ENCODE measurements at regions not wholly inside any gene's neighbourhood (a gene's known extent, or its start where the extent isn't known, plus 50 kb on each side); places are given as distances from the start of the nearest gene placed in this dataset.

DNA sequence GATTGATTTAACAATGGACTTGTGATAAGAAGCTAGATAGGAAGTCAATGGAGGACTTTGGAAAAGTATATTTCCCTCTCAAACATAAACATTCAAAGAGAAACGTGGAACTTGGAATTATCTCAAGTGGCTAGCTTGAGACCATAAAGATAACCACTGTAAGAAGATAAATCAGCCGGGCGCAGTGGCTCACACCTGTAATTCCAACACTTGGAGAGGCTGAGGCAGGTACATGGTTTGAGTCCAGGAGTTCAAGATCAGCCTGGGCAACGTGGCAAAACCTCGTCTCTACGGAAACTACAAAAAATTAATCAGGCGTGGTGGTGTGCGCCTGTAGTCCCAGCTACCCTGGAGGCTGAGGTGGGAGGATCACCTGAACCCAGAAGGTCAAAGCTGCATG lies 405.9 kb upstream of the ACVR2A start:
- CTCF ChIA-PET: no interaction called here
- BruUV-seq (replicated peaks): no TSS peak
- H3K4me2 ChIP-seq: no peak overlapping the region

DNA sequence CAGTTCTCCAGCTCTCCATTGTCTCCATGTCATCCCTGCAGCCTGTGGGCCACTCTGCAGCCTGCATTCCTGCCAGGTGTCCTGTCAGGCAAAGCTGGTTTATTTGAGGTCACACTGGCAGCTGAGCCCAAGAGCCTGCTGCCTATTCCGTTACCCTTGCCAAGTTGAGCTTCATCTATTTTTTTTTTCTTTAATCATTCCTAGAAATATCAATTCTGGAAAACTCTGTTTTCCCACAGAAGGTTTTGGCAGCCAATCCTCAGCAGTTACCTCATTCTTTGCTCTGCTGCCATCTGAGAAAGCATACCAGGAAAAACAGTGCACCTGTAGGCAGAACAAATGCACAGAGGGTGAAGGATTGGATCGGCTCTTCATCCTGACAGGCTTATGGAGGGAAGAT lies 411.0 kb upstream of the ACVR2A start:
- Histone ChIP-seq H2AFZ (no peak overlapping the region), H3K9me2 (ENCODE audit: insufficient read depth) (no peaks in the 10 kb centered on the region), H4K20me1 (ENCODE audit: insufficient read depth) (no peaks in the 10 kb centered on the region), H3K79me2 (ENCODE audit: low read depth) (no peaks in the 10 kb centered on the region), H3F3A (ENCODE audit: insufficient read depth, low read depth) (no peaks in the 10 kb centered on the region), H3K4me2 (no peak overlapping the region), H3K9me3 (ENCODE audit: insufficient read depth, low read depth) (no peaks in the 10 kb centered on the region), H3K4me3 (no peak overlapping the region), H3K27me3 (ENCODE audit: insufficient read depth, low read depth) (no peaks in the 10 kb centered on the region), H3K36me3 (ENCODE audit: low read depth) (no peaks in the 10 kb centered on the region), H3K27ac (no peak overlapping the region), H3K4me1 (replicated peaks; ENCODE audit: insufficient read depth) (no peaks in the 10 kb centered on the region)
- TF ChIP-seq, protein P1, sequence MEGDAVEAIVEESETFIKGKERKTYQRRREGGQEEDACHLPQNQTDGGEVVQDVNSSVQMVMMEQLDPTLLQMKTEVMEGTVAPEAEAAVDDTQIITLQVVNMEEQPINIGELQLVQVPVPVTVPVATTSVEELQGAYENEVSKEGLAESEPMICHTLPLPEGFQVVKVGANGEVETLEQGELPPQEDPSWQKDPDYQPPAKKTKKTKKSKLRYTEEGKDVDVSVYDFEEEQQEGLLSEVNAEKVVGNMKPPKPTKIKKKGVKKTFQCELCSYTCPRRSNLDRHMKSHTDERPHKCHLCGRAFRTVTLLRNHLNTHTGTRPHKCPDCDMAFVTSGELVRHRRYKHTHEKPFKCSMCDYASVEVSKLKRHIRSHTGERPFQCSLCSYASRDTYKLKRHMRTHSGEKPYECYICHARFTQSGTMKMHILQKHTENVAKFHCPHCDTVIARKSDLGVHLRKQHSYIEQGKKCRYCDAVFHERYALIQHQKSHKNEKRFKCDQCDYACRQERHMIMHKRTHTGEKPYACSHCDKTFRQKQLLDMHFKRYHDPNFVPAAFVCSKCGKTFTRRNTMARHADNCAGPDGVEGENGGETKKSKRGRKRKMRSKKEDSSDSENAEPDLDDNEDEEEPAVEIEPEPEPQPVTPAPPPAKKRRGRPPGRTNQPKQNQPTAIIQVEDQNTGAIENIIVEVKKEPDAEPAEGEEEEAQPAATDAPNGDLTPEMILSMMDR (conservative IDR thresholded peaks at IDR 0.05): no peak
- TF ChIP-seq EZH2 (IDR thresholded peaks at IDR 0.05; ENCODE audit: low read depth): no peak
- ChIA-PET POLR2A (ENCODE audit: unreplicated experiment) (no interaction called here), CTCF (no interaction called here)
- no peak for DNase-seq
- intact Hi-C loops (cut with micrococcal nuclease; ENCODE audit: unreplicated experiment): no loop called here
- no TSS peak for BruUV-seq (replicated peaks)

More for the DNA sequence above, 405.9 kb upstream of the ACVR2A start:
- Histone ChIP-seq H3K4me1 (replicated peaks; ENCODE audit: insufficient read depth) (no peaks in the 10 kb centered on the region), H3K9me2 (ENCODE audit: insufficient read depth) (no peaks in the 10 kb centered on the region), H3K27ac (no peak overlapping the region), H2AFZ (no peak overlapping the region), H3K9me3 (ENCODE audit: insufficient read depth, low read depth) (no peaks in the 10 kb centered on the region), H3F3A (ENCODE audit: insufficient read depth, low read depth) (no peaks in the 10 kb centered on the region), H3K79me2 (ENCODE audit: low read depth) (no peaks in the 10 kb centered on the region), H3K36me3 (ENCODE audit: low read depth) (no peaks in the 10 kb centered on the region), H3K27me3 (ENCODE audit: insufficient read depth, low read depth) (no peaks in the 10 kb centered on the region), H4K20me1 (ENCODE audit: insufficient read depth) (no peaks in the 10 kb centered on the region), H3K4me3 (no peak overlapping the region)
- POLR2A ChIA-PET (ENCODE audit: unreplicated experiment): no interaction called here
- intact Hi-C loops (cut with micrococcal nuclease; ENCODE audit: unreplicated experiment): no loop called here
- TF ChIP-seq, protein P1 (conservative IDR thresholded peaks at IDR 0.05): no peak
- TF ChIP-seq EZH2 (IDR thresholded peaks at IDR 0.05; ENCODE audit: low read depth): no peak
- no peak for DNase-seq

DNA sequence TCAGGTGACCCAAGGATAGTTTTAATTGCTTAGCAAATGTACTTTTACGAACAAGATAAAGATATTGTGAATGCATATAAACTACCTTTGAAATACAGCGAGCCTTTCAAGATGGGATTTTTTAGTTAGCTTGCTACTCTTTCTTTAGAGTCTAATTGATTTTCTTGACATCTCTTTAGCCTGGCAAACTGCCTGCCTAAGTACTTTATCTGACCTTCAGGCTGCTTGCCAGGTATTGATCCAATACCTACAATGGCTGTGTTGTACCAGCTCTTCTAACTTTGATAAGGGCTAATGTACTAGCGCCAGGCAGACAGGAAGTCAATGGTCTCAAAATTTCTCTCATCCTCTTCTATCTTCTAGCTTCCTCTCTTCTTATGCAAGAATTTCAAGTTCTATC lies 414.4 kb upstream of the ACVR2A start:
- Histone ChIP-seq H3K27me3 (ENCODE audit: insufficient read depth, low read depth) (no peaks in the 10 kb centered on the region), H3K27ac (no peak overlapping the region), H3K36me3 (ENCODE audit: low read depth) (no peaks in the 10 kb centered on the region), H3K79me2 (ENCODE audit: low read depth) (no peaks in the 10 kb centered on the region), H4K20me1 (ENCODE audit: insufficient read depth) (no peaks in the 10 kb centered on the region), H3F3A (ENCODE audit: insufficient read depth, low read depth) (no peaks in the 10 kb centered on the region), H3K9me2 (ENCODE audit: insufficient read depth) (no peaks in the 10 kb centered on the region), H3K4me3 (no peak overlapping the region), H3K4me2 (no peak overlapping the region), H2AFZ (no peak overlapping the region), H3K4me1 (replicated peaks; ENCODE audit: insufficient read depth) (no peaks in the 10 kb centered on the region), H3K9me3 (ENCODE audit: insufficient read depth, low read depth) (no peaks in the 10 kb centered on the region)
- TF ChIP-seq EZH2 (IDR thresholded peaks at IDR 0.05; ENCODE audit: low read depth): no peak
- TF ChIP-seq, protein P1 (conservative IDR thresholded peaks at IDR 0.05): no peak
- DNase-seq: no peak
- CTCF ChIA-PET: no interaction called here
- intact Hi-C loops (cut with micrococcal nuclease; ENCODE audit: unreplicated experiment): no loop called here
- POLR2A ChIA-PET (ENCODE audit: unreplicated experiment): no interaction called here
- BruUV-seq (replicated peaks): no TSS peak
